ENCODE measurements at regions not wholly inside any gene's neighbourhood (a gene's known extent, or its start where the extent isn't known, plus 50 kb on each side); places are given as distances from the start of the nearest gene placed in this dataset.

DNA sequence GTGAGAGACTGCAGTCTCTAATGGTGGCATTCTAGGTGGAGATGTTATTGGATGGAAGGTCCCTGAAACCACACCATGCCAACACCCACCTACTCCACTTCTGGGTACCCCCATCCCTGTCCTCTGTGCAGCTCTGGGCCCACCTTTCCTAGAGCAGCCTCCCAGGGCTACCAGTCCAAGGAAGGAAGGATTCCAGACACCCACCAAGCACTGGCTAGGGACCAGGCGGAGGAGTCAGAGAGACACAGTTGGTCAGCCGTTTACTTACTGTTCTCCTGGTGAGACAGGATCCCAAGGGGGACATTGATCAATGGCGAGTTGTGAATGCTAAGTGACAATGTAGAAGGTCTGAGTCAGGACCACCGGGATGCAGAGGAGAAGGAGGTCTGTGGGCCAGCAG lies 151.6 kb downstream of the TTC32 start:
- no peak for DNase-seq (ENCODE audit: low read depth in 3 of 3, low spot score in 2 of 3)

DNA sequence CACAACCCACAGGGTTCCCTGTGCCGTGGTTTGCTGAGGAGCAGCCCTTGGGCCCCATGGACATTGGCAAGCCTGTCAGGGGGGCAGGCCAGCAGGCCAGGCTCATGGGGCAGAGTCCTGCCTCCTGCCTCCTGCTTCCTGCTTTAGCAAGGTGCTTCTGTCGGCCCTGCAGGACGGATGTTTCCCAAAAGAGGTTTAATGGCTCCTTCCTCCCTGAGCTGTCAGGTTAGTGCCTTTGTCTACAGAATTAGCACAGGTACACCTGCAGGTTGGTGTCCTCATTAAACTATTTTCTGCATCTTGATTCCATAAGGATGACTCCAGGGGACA lies 152.3 kb downstream of the TTC32 start:
- DNase-seq (ENCODE audit: low read depth in 3 of 3, low spot score in 2 of 3), result no peak

DNA sequence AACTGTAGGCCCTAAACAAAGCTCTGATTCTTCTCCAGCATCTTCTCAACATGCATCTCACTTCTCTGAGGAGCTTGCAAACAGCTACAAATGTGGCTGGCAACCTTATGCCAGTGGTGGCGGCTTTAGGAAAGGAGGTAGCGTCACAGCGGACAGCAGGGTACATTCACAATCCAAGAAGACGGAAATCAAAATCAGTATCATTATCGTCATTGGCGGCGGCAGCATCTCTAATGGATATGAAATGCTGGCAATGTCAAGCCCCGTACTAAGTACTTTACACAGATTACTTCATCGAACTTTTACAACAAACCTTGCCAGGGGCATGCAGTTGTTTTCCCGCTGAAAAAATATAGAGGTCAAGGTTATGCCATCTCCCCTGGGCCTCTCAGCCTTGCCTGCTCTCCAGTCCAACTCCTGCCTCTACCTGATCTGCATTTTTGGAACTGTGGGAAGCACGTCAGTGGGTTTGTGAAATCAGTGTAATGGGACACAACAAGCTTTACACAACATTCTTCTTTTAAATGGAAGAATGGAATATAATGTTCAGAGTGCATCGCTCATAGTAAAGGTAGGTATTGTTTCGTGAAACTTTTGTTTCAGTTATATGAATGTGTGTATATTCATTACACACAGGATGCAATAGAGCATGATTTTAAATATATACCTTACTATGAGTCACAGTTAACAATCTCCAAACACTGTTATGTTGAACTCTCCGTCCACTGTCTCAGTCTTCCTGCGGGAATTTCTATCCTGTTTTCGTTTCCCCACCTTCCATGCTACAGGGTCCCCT lies 152.9 kb downstream of the TTC32 start:
- DNase-seq (ENCODE audit: low read depth in 3 of 3, low spot score in 2 of 3), result no peak

DNA sequence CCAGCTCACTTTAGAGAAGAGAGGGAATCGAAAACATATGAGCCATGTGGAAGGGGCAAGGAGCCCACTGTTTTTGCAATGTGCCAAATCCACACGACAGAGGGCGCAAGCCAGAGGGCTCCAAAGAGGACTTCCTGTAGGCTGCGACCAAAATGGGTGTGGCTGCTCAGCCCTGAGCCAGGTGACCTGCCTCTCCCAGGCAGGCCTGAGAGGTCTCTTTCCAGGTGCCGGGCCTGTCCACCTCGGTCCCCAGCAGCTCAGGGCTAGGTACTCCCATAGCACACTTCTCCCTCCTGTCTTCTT lies 153.8 kb downstream of the TTC32 start:
- no peak for DNase-seq (ENCODE audit: low read depth in 3 of 3, low spot score in 2 of 3)

DNA sequence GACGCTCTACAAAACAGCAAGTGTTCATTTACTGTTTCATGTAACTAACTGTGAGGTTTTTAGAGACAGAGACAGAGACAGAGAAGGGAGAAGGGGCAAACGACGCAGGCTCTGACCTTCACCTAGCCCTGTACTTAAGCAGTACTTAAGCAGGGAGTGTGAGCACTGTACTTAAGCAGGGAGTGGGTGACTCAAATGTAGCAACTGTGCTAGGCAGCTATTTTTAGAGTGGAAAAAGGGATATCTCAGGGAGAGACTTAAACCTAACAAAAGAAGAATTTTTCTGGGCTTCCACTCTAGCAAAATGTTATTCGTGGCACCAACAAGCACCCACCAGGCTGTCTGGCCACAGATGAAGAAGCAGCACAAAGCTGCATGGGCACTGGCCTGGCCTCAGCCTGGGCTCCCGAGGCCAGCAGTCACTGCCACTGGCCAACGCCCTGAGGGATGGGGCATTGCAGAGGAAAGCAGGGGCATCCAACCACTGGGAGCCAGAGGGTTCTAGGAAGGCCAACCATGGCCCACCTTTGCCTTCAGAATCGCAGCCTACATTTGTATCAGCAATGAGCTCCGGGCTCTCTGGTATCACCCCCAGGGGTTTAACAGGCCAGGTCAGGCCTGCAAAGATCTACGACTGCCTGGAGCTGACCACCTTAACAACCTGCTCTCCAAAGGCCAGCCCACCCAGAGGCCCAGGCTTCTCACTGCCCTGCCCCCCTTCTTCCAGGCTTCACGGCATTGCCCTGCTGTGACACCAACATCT lies 154.3 kb downstream of the TTC32 start:
- DNase-seq (ENCODE audit: low read depth in 3 of 3, low spot score in 2 of 3), result no peak

DNA sequence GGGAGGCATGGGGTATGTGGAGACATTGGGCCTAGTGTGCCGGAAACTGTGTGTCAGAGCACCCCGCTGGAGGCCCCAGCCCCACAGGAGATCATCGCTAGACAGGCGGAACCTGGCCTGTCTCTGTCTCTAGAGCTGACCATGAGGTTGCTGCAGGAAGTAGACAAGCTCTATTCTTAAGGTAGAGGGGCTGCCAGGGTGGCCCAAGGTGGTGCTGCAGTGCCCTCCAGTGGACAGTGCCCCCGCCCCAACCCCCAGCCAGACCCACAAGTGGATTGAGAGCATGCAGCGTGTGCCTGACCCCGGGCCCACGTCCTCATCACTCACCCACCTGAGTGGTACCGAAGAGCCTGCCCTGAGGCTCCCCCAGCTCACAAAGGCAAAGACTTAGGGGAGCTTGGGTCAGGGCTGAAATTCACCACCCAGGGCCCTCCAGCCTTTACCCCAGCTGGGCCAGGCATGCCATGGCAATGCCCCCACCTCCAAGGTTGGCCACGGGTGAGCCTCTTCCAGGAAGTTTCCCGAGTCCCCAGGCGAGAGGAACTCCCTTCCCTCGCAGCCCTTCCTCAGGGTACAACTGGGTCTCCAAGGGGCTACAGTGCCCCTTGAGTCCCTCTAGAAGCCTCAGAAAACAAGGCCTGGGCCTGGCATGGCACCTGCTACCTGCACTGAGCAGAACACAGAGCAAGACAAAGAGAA lies 155.0 kb downstream of the TTC32 start:
- no peak for DNase-seq (ENCODE audit: low read depth in 3 of 3, low spot score in 2 of 3)

DNA sequence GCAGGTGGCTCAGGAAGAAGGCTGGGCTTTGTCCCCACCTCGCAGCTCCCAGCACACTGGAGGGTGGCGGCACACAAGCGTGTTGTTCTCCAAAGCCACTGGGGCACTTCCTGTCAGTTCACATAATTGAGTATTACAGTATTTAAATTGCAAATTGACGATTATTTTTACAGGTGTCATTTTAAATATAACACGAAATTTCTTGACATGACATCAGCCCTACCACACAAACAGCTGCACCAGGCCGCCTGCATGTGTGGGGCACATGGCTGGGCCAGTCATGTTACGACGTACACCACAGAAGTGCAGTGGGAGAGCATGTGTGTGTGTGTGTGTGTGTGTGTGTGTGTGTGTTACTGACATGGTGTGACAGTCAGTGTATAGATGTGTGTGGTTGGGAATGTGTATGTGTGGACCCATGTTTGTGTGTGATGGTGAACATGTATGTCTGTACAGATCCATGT lies 155.6 kb downstream of the TTC32 start:
- no peak for DNase-seq (ENCODE audit: low read depth in 3 of 3, low spot score in 2 of 3)

DNA sequence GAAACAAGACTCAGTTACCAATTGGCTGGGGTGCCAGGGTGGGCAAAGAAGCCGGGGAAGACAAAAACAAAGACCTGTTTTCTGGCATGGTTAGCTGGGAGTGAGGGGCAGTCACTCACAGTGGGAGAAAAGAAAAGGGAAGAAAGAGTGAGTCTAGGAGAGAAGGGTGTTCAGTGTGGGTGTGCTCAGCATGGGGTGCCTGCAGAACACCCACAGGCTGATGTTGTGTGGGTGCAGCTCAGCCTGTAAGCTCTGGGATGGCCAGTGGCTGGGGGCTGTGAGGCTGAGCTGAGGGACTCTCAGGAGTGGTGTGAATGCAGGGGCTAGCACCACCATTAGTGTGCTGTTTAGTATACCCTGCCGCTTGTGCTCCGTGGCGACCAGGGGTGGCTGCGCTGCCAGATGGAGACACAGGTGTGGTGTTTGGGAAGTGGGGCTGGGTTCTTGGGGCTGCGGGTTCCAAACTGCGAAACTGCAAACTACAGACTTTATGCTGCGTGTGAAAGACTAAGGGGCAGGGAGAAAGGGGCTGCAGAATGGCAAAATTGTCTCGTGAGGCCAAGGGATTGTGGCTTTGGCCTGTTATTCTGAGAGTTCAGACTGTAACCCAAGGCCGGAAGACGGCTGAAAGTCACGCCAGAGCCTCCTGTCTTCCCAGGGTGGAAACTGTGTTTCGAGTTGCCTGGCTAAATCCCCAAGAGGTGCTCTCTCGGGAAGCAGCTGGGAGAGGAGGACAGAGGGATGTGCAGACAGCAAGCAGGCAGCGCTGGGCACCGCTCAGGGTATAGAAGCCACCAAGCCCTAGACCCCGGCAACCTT lies 156.3 kb downstream of the TTC32 start:
- no peak for DNase-seq (ENCODE audit: low read depth in 3 of 3, low spot score in 2 of 3)

DNA sequence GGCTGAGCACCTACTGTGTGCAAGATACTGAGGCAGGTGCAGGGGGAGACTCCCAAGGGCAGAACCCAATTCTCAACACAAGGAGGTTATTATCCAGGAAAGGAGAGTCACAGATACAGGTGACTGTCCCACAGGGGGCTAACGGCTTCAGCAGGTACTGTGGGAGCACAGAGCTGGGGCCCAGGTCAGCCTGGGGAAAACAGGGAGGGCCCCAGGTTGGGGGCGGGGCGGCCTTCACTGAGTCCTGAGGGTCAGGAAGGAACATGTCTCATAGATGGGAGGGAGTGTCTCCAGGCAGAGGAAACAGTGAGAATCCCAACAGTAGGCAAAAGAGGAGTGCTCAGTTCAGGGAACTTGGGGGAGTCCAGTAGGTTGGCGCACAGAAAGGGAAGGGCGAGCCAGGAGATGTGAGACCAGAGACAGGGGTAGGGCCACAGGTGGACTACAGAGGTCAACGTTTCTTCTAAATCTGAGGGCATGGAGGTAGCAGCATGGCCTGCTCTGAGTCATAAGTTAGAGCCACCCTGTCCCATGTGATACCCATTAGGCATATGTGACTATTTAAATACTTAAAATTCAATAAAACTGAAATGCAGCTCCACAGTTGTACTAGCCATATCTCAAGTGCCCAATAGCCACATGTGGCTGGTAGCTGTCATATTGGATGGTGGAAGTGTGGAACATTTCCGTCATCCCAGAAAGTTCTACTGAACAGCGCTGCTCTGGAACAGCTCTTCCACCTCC lies 157.2 kb downstream of the TTC32 start:
- DNase-seq (ENCODE audit: low read depth in 3 of 3, low spot score in 2 of 3), result no peak

DNA sequence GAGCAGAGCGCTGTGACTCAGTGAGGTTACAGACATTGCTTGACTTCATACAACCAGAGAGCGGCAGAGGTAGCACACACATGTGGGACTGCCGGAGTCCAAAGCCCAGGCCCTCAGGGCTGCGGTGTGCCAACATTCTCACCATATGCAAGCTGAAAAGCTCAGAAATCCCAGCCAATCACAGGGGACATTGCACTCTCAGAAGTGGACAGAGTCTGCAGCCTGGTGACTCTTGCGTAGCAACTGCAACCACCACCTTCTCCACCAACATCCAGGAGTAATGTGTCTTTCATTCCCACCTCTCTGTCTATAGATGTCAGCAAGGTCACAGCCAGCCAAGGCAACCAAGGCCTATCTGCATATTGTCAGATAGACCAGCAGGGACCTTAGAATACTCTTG lies 158.1 kb downstream of the TTC32 start:
- no peak for DNase-seq (ENCODE audit: low read depth in 3 of 3, low spot score in 2 of 3)

DNA sequence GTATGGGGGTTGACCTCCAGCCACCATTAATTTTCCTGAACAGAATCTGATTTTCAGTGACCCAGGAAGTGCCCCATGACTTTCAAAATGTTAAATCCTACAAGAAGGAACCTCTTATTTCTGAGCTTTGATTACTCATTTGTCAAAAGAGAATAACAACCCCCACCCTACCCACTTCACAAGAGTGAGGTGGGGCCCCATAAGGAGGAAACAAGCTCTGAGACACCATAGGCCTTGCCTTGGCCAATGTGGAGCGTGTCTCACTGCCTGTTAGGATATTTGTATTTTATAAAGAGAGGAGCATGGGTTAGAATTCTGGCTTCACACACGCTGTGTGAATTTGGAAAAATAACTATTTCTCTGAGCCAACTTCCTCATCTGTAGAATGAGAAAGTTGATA lies 158.9 kb downstream of the TTC32 start:
- no peak for DNase-seq (ENCODE audit: low read depth in 3 of 3, low spot score in 2 of 3)

DNA sequence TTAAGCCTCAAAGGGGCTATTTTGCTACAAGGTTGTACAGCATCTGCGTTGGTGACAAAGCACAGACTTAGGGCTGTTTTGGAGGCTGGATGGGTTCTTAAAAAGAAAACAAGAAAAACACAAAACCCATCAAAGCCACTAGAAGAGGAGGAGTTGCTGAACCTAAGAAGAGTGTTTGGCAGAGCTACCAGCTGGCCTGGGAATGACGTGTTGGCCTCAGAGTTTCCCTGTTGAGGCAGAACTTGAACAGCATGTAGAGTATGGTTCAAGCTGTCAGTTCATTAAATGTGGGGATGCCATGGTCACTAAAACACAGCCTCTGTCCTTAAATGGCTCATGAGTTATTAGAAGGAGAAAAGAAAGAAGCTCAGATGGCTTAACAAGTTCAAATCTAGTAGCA lies 162.5 kb downstream of the TTC32 start:
- no peak for DNase-seq (ENCODE audit: low read depth in 3 of 3, low spot score in 2 of 3)

DNA sequence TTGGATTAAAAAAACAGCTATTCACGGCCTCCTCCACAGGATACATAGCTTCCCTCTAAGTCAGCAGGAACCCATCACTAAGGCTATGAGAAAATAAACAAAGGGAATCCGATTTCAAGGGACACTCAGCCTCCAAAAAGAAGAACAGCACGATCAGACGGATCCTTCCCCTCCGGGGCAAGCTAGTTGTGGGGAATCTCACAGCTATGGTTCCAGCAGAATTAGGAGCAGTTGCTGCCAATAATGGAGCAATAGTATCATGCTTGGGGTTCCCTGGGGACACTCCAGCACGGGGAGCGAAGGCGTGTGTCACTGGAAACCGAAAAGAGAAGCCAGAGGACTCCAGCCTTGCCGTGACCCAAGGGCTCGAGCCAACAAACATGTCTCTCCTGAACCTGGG lies 163.1 kb downstream of the TTC32 start:
- DNase-seq (ENCODE audit: low read depth in 3 of 3, low spot score in 2 of 3), result no peak

DNA sequence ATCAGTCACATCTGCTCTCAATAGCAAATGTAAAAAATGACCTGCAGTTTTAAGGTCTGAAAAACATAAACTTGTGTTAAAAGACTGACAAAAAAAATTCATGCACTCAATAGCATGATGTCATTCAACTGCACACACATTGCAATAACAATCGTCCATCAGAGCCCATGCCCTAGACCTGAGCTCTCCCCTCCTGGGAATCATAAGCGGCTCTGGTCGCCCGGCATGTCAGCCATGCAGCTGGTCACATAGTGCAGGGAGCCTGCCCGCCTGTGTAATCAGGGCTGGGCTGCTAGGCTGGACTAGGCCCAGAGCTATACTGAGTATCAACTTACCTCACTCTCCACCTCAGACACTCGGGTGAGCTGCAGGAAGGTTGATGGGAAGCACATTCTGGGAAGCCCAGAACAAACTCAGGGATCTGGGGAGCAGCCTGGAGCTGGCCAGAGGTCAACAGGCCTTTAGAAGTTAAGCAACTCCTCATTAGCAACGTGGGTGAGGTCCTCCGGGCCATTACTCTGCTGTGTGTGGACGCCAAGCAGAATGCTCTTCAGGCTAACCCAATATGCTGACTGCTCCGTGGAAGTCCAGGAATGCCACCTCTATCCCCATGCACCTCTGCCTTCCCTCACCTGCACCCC lies 165.5 kb downstream of the TTC32 start:
- DNase-seq (ENCODE audit: low read depth in 3 of 3, low spot score in 2 of 3), result no peak

DNA sequence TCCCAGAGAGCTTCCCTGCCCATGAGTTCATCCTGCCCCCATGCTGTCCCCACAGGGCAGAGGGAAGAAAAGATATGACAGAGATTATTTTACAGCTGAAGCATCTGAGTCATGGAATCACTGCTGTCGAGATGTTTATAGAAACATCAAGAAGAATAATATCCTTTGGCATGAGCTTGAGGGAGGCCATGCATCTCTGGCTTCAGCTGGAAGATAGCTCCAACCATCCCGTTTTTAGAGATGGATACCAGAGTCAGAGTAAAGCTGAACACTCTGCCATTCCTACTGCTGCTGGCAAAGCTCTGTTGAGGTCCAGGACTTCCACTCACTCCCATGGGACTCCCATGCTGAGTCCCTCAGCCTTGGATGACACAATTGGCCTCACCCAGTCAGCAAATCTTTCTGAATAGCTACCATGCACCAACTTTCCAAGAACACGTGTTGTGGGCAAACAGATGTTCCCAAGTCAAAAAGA lies 167.8 kb downstream of the TTC32 start:
- no peak for DNase-seq (ENCODE audit: low read depth in 3 of 3, low spot score in 2 of 3)

DNA sequence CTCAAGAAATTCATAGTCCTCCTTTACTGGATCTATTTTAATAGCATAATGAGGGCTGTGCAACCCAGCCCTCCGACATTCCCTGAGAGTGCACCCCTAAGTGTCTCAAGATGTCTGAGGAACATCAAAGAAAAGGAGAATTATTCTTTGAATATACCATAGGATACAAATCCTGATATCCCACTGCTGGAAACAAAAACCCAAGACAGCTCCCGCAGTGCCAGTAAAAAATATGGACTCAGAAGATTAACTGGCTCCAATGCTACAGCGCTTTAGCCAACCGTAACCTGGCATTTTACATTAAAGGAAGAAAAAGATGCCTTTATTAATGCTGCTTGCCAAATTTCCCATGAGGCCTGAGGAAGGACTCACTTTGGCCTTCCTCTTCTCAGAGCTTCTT lies 168.4 kb downstream of the TTC32 start:
- no peak for DNase-seq (ENCODE audit: low read depth in 3 of 3, low spot score in 2 of 3)

DNA sequence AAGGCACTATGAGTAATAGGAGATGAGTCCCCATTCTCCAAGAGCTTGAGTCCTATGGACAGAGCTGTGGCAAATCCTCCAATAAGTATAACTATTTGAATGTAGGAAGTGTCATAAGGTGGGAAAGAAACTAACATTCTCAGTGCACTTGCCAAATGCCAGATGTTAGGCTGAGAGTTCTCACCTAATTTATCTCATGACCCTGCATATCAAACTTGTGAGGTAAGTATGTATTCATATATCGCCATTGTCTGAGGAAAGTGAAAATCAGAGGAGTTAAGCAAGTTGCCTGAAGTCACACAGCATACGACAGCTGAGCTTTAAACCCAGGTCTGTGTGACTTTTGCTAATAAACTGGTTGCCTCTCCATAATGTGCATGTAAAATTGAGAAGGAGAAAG lies 169.5 kb downstream of the TTC32 start:
- DNase-seq (ENCODE audit: low read depth in 3 of 3, low spot score in 2 of 3), result no peak

DNA sequence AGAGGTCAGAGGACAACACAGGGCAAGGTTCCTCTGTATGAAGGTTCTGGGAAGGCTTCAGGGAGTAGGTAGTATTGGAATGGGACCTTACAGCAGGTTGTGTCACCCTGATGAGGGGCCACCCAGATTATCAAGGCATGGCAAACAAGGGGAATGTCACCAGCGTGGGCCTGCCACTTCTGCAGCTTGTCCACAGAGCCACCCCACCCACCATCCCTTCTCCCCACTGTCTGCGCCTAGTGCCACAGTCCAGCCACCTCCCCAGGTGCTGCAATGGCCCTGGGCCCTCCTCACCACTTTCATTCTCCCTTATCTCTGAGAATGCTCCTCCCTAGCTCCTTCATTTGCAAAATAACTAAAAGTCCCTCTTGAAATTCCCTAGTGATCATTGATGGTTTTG lies 170.3 kb downstream of the TTC32 start:
- no peak for DNase-seq (ENCODE audit: low read depth in 3 of 3, low spot score in 2 of 3)

DNA sequence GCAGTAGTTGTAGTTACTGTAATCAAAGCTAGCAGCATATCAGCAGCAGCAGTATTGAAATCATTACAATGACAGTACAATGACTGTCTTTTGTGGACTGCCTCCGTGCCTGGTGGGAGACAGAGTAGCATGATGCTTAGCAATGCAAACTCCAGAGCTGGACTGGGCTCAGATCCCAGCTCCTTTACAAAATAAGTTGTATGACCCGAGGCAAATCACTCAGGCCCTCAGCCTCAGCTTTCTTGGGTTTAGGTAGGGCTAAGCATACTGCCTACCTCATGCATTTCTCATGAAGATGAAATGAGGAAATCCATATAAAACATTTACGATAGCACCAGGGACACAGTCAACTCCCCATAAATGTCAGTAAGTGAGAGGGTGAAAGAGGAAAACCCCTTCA lies 170.7 kb downstream of the TTC32 start:
- DNase-seq (ENCODE audit: low read depth in 3 of 3, low spot score in 2 of 3), result no peak

DNA sequence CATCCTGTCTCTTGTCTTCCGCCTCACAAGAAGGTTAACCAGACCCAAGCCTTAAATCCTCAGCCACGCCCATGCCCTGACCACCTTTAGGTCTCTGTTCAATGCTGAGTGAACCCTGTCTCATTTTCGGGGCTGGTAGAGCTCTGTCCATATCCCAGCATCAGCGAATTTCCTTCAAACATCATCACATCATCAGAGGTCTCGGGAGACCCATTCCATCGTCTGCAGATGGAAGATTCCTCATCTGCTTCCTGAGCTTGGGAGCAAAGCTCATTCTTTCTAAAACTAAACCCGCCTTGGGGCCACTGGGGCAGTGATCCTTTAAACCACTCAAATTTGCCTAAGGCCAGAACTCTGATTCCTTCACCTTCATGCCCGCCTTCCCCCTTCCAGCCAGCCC lies 173.7 kb downstream of the TTC32 start:
- no peak for DNase-seq (ENCODE audit: low read depth in 3 of 3, low spot score in 2 of 3)

Measured in right renal cortex interstitium (tissue), 3 donors.